ENCODE measurements at regions not wholly inside any gene's neighbourhood (a gene's known extent, or its start where the extent isn't known, plus 50 kb on each side); places are given as distances from the start of the nearest gene placed in this dataset.

DNA sequence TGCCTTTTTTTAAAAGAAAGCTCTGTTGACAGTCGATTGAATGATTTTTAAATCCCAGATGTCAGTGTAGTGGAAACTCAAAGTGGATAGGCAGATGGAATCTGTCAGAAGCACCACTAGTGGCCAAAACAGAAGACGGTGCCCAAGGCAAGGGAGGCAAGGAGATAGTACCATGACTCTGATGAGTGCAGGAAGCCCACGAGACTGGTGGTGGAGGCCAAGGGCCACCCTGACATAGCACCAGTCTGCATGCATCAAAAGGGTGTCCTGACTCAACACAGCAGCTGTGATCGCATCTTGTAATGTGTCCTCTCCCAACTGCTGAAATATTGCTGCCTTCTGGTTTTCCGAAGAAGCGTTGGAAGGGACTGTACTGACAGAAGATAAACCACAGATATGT is 124.1 kb upstream of the PAPPA2 start:
- no peak overlapping the region for H3K27ac ChIP-seq (ENCODE audit: extremely low read depth, low read depth, low read length)
- H3K36me3 ChIP-seq (ENCODE audit: control insufficient read depth in 2 of 2, insufficient read depth in 1 of 2, low read length in 2 of 2) = no peaks in the 10 kb centered on the region
- no peak overlapping the region for H3K4me3 ChIP-seq (ENCODE audit: low read depth, low read length)
- no peaks in the 10 kb centered on the region for H3K9me3 ChIP-seq (ENCODE audit: control insufficient read depth, insufficient read depth, low read depth, low read length)
- TF ChIP-seq ZNF560 (tag by site-specific recombination; IDR thresholded peaks at IDR 0.05; ENCODE audit: borderline replicate concordance) (no peak), ZNF239 (tag by site-specific recombination; IDR thresholded peaks at IDR 0.05) (no peak), KLF10 (tag by site-specific recombination; IDR thresholded peaks at IDR 0.05) (no peak), HOXA7 (CRISPR knock-in tag; IDR thresholded peaks at IDR 0.05; ENCODE audit: borderline replicate concordance) (no peak)
- TF ChIP-seq, protein P1, sequence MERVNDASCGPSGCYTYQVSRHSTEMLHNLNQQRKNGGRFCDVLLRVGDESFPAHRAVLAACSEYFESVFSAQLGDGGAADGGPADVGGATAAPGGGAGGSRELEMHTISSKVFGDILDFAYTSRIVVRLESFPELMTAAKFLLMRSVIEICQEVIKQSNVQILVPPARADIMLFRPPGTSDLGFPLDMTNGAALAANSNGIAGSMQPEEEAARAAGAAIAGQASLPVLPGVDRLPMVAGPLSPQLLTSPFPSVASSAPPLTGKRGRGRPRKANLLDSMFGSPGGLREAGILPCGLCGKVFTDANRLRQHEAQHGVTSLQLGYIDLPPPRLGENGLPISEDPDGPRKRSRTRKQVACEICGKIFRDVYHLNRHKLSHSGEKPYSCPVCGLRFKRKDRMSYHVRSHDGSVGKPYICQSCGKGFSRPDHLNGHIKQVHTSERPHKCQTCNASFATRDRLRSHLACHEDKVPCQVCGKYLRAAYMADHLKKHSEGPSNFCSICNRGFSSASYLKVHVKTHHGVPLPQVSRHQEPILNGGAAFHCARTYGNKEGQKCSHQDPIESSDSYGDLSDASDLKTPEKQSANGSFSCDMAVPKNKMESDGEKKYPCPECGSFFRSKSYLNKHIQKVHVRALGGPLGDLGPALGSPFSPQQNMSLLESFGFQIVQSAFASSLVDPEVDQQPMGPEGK (tag by site-specific recombination; IDR thresholded peaks at IDR 0.05) = no peak
- TF ChIP-seq, protein P2, sequence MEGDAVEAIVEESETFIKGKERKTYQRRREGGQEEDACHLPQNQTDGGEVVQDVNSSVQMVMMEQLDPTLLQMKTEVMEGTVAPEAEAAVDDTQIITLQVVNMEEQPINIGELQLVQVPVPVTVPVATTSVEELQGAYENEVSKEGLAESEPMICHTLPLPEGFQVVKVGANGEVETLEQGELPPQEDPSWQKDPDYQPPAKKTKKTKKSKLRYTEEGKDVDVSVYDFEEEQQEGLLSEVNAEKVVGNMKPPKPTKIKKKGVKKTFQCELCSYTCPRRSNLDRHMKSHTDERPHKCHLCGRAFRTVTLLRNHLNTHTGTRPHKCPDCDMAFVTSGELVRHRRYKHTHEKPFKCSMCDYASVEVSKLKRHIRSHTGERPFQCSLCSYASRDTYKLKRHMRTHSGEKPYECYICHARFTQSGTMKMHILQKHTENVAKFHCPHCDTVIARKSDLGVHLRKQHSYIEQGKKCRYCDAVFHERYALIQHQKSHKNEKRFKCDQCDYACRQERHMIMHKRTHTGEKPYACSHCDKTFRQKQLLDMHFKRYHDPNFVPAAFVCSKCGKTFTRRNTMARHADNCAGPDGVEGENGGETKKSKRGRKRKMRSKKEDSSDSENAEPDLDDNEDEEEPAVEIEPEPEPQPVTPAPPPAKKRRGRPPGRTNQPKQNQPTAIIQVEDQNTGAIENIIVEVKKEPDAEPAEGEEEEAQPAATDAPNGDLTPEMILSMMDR (tag by site-specific recombination; IDR thresholded peaks at IDR 0.05) = no peak
- TF ChIP-seq, protein P3, sequence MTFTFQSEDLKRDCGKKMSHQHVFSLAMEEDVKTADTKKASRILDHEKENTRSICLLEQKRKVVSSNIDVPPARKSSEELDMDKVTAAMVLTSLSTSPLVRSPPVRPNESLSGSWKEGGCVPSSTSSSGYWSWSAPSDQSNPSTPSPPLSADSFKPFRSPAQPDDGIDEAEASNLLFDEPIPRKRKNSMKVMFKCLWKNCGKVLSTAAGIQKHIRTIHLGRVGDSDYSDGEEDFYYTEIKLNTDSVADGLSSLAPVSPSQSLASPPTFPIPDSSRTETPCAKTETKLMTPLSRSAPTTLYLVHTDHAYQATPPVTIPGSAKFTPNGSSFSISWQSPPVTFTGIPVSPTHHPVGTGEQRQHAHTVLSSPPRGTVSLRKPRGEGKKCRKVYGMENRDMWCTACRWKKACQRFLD (tag by site-specific recombination; IDR thresholded peaks at IDR 0.05) = no peak
- CTCF ChIA-PET = no interaction called here
- H3K4me1 ChIP-seq (ENCODE audit: control insufficient read depth, insufficient read depth, low read length) = no peaks in the 10 kb centered on the region
- POLR2A ChIA-PET = no interaction called here

DNA sequence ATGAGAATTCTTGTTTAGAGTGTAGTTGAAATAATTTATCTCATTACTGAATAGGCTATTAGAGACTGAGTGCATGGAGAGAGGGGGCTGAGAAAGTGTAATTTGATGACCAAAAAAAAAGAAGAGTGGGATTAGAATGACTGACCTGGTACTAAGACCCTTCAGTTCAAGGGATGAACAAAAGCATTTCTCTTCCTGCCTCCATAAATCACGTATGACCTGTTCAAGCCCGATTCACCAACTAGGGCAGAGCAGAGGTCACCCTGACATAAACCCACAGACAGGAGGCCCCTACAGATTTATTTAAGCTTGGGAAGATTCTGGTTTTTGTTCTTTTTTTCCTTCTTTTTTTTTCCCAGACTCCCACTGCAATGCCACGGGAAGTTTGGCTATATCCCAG is 123.7 kb upstream of the COP1 start:
- Histone ChIP-seq H3K9me3 (ENCODE audit: control insufficient read depth, insufficient read depth, low read depth, low read length) (no peaks in the 10 kb centered on the region), H3K27ac (ENCODE audit: extremely low read depth, low read depth, low read length) (no peak overlapping the region), H3K4me3 (ENCODE audit: low read depth, low read length) (no peak overlapping the region), H3K4me1 (ENCODE audit: control insufficient read depth, insufficient read depth, low read length) (no peaks in the 10 kb centered on the region), H3K36me3 (ENCODE audit: control insufficient read depth in 2 of 2, insufficient read depth in 1 of 2, low read length in 2 of 2) (no peaks in the 10 kb centered on the region)
- ChIA-PET CTCF (interaction anchor here (0.5 to 0.6 kb wide), 2 partner anchors 68 to 707 kb away, joined by 3 read pairs; no protein-coding TSS in a partner anchor), POLR2A (no interaction called here)
- TF ChIP-seq ZNF621 (tag by site-specific recombination; IDR thresholded peaks at IDR 0.05) (no peak), ZNF169 (tag by site-specific recombination; IDR thresholded peaks at IDR 0.05) (no peak), KLF10 (tag by site-specific recombination; IDR thresholded peaks at IDR 0.05) (no peak), ZNF146 (tag by site-specific recombination; IDR thresholded peaks at IDR 0.05) (no peak), ZNF626 (tag by site-specific recombination; IDR thresholded peaks at IDR 0.05) (no peak), WT1 (tag by site-specific recombination; IDR thresholded peaks at IDR 0.05) (no peak), ZBTB1 (tag by site-specific recombination; IDR thresholded peaks at IDR 0.05) (no peak), ZNF600 (tag by site-specific recombination; IDR thresholded peaks at IDR 0.05) (no peak)
- TF ChIP-seq, protein P4, sequence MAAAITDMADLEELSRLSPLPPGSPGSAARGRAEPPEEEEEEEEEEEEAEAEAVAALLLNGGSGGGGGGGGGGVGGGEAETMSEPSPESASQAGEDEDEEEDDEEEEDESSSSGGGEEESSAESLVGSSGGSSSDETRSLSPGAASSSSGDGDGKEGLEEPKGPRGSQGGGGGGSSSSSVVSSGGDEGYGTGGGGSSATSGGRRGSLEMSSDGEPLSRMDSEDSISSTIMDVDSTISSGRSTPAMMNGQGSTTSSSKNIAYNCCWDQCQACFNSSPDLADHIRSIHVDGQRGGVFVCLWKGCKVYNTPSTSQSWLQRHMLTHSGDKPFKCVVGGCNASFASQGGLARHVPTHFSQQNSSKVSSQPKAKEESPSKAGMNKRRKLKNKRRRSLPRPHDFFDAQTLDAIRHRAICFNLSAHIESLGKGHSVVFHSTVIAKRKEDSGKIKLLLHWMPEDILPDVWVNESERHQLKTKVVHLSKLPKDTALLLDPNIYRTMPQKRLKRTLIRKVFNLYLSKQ (tag by site-specific recombination; IDR thresholded peaks at IDR 0.05; ENCODE audit: borderline replicate concordance) = no peak
- TF ChIP-seq, protein P5, sequence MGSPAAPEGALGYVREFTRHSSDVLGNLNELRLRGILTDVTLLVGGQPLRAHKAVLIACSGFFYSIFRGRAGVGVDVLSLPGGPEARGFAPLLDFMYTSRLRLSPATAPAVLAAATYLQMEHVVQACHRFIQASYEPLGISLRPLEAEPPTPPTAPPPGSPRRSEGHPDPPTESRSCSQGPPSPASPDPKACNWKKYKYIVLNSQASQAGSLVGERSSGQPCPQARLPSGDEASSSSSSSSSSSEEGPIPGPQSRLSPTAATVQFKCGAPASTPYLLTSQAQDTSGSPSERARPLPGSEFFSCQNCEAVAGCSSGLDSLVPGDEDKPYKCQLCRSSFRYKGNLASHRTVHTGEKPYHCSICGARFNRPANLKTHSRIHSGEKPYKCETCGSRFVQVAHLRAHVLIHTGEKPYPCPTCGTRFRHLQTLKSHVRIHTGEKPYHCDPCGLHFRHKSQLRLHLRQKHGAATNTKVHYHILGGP (tag by site-specific recombination; IDR thresholded peaks at IDR 0.05) = no peak
- TF ChIP-seq, protein P6, sequence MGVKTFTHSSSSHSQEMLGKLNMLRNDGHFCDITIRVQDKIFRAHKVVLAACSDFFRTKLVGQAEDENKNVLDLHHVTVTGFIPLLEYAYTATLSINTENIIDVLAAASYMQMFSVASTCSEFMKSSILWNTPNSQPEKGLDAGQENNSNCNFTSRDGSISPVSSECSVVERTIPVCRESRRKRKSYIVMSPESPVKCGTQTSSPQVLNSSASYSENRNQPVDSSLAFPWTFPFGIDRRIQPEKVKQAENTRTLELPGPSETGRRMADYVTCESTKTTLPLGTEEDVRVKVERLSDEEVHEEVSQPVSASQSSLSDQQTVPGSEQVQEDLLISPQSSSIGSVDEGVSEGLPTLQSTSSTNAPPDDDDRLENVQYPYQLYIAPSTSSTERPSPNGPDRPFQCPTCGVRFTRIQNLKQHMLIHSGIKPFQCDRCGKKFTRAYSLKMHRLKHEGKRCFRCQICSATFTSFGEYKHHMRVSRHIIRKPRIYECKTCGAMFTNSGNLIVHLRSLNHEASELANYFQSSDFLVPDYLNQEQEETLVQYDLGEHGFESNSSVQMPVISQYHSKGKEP (tag by site-specific recombination; IDR thresholded peaks at IDR 0.05) = no peak

Measured in HEK293 (cell line).